Transverse colon (tissue), 4 donors: ENCODE measurements at regions not wholly inside any gene's neighbourhood (a gene's known extent, or its start where the extent isn't known, plus 50 kb on each side); places are given as distances from the start of the nearest gene placed in this dataset.

Source experiments
- DNase-seq: peaks from one replicate; pipeline ENCODE4 v3.0.0-alpha.2; 2019
- H3K27ac ChIP-seq, 4 donors: fragments of 200-600 bp; sonication (generic); 2 replicates each; pipeline ENCODE4 v1.5.1; 2016 to 2018; ENCODE audit warnings: inconsistent platforms in 4 of 4
- H3K27me3 ChIP-seq: fragments of 200-600 bp; sonication (generic); 2 replicates; pipeline ENCODE4 v1.5.1; 2017; ENCODE audit warnings: inconsistent platforms
- H3K36me3 ChIP-seq, 4 donors: fragments of 200-600 bp; sonication (generic); 2 replicates each; pipeline ENCODE4 v1.5.1; 2017 to 2019; ENCODE audit warnings: inconsistent platforms in 4 of 4
- H3K4me1 ChIP-seq, 4 donors: fragments of 200-600 bp; sonication (generic); 2 replicates each; pipeline ENCODE4 v1.5.1; 2017 to 2020; ENCODE audit warnings: inconsistent platforms in 4 of 4
- H3K4me3 ChIP-seq, 4 donors: fragments of 200-600 bp; sonication (generic); 1 replicate in 1 of 4; 2 replicates in 3 of 4; pipeline versions ENCODE4 v1.5.1 to v1.6.1; 2017 to 2019; ENCODE audit warnings: inconsistent platforms in 4 of 4
- H3K9me3 ChIP-seq, 2 donors: fragments of 200-600 bp; sonication (generic); 2 replicates each; pipeline ENCODE4 v1.5.1; 2017 to 2019; ENCODE audit warnings: inconsistent platforms in 2 of 2
- CTCF ChIP-seq, 5 experiments: fragments of 200-600 bp in 3 of 5; fragments of 450-650 bp in 2 of 5; sonication (generic) in 3 of 5; IDR thresholded peaks; 1 replicate in 2 of 5; 2 replicates in 3 of 5; pipeline ENCODE4 v1.5.1; 2016 to 2017; ENCODE audit warnings: antibody characterized with exemption in 5 of 5, inconsistent platforms in 3 of 5, mild to moderate bottlenecking in 2 of 5, moderate library complexity in 1 of 5
- EP300 ChIP-seq: sonication (generic); formaldehyde crosslinking; IDR thresholded peaks from one replicate; pipeline ENCODE4 v1.6.1; 2017; ENCODE audit warnings: antibody characterized with exemption, low read depth
- POLR2A ChIP-seq: fragments of 450-650 bp; IDR thresholded peaks from one replicate; pipeline ENCODE4 v1.6.1; 2016; ENCODE audit warnings: antibody characterized with exemption, mild to moderate bottlenecking, moderate library complexity
- POLR2AphosphoS5 ChIP-seq, 3 donors: sonication (generic); formaldehyde crosslinking; IDR thresholded peaks; one replicate each; pipeline ENCODE4 v1.6.1; 2016; ENCODE audit warnings: antibody characterized with exemption in 3 of 3
- WGBS, 2 donors: methylation state at CpG; one replicate each; pipeline ENCODE4 v1.1.5; 2018; ENCODE audit warnings: low coverage in 1 of 2; 5-methylcytosine and 5-hydroxymethylcytosine counted together
- in situ Hi-C, 4 donors: fragments of 200-750 bp; cut with MboI; loops; one replicate each; pipeline versions ENCODE4 v1.15.0 to v1.15.1; 2017; ENCODE audit warnings: low sequenced_read_pairs in 3 of 4, low pct_ligation_motif_present in 1 of 4, low pct_unique_long_range_greater_than_20kb in 1 of 4
- intact Hi-C: fragments of 100-400 bp; cut with DNase I; formaldehyde crosslinking; loops from one replicate; pipeline ENCODE4 v1.15.1; 2023; ENCODE audit warnings: low total_unique reads
- small RNA-seq, 4 donors: library from RNA; depleted of rRNA; stranded (forward); fragments of <200 nt; gene quantifications; one replicate each; pipeline ENCODE3, GENCODE V24; 2016

- intact Hi-C loops (no loop called here), in situ Hi-C loops (no loop called here)
- no peak for DNase-seq
- no peaks in the 10 kb centered on the region for H3K27me3 ChIP-seq
- WGBS, 2 donors: 57 to 78% methylated on average over 7 to 19 of the region's 19 CpGs
- no peak for TF ChIP-seq CTCF (IDR thresholded peaks at IDR 0.05)
- no peak for TF ChIP-seq POLR2AphosphoS5 (IDR thresholded peaks at IDR 0.05)
- TF ChIP-seq POLR2A: no peak
- TF ChIP-seq EP300: no peak
- H3K27ac ChIP-seq: no peak overlapping the region
- H3K4me3 ChIP-seq: no peak overlapping the region
- no peaks in the 10 kb centered on the region for H3K36me3 ChIP-seq
- H3K4me1 ChIP-seq: no peaks in the 10 kb centered on the region
- H3K9me3 ChIP-seq: no peaks in the 10 kb centered on the region
These were observed 534.0 kb downstream of the PKHD1 start for GRCh38 chr6:51553246-51554015.

- no peak overlapping the region for H3K27ac ChIP-seq
- H3K9me3 ChIP-seq: no peaks in the 10 kb centered on the region
- H3K36me3 ChIP-seq: no peaks in the 10 kb centered on the region
- intact Hi-C loops: no loop called here
- TF ChIP-seq CTCF (IDR thresholded peaks at IDR 0.05) (no peak), POLR2AphosphoS5 (IDR thresholded peaks at IDR 0.05) (no peak), EP300 (no peak)
- no peaks in the 10 kb centered on the region for H3K27me3 ChIP-seq
- in situ Hi-C loops: no loop called here
- H3K4me1 ChIP-seq: no peaks in the 10 kb centered on the region
- no peak overlapping the region for H3K4me3 ChIP-seq
- no peak for DNase-seq
- 80% methylated on average over 3 of the region's 3 CpGs; no CpG with 5 or more reads in 1 of the 2 donors for WGBS, 2 donors
These were observed 533.4 kb downstream of the PKHD1 start for GRCh38 chr6:51554029-51554428.

GRCh38 chr6:51559059-51559458, 528.4 kb downstream of the PKHD1 start:
- no peaks in the 10 kb centered on the region for H3K27me3 ChIP-seq
- no peaks in the 10 kb centered on the region for H3K4me1 ChIP-seq
- no peaks in the 10 kb centered on the region for H3K9me3 ChIP-seq
- H3K36me3 ChIP-seq: no peaks in the 10 kb centered on the region
- intact Hi-C loops (no loop called here), in situ Hi-C loops (no loop called here)
- no peak for TF ChIP-seq POLR2AphosphoS5 (IDR thresholded peaks at IDR 0.05)
- no peak for TF ChIP-seq CTCF (IDR thresholded peaks at IDR 0.05)
- no peak for TF ChIP-seq POLR2A
- TF ChIP-seq EP300: no peak
- H3K27ac ChIP-seq: no peak overlapping the region
- H3K4me3 ChIP-seq: no peak overlapping the region
- 69 to 72% methylated on average over 2 of the region's 2 CpGs for WGBS, 2 donors
- DNase-seq: no peak

GRCh38 chr6:51562198-51562597, 525.2 kb downstream of the PKHD1 start:
- no peaks in the 10 kb centered on the region for H3K27me3 ChIP-seq
- H3K4me1 ChIP-seq: no peaks in the 10 kb centered on the region
- no peak for TF ChIP-seq POLR2A
- no peak for TF ChIP-seq EP300
- TF ChIP-seq CTCF (IDR thresholded peaks at IDR 0.05): no peak
- no peak for TF ChIP-seq POLR2AphosphoS5 (IDR thresholded peaks at IDR 0.05)
- no peaks in the 10 kb centered on the region for H3K36me3 ChIP-seq
- intact Hi-C loops: no loop called here
- WGBS, 2 donors: 54 to 60% methylated on average over 1 of the region's 1 CpG
- no peaks in the 10 kb centered on the region for H3K9me3 ChIP-seq
- no peak for DNase-seq
- H3K4me3 ChIP-seq: no peak overlapping the region
- in situ Hi-C loops: no loop called here
- H3K27ac ChIP-seq: no peak overlapping the region

Small RNA genes lying in the stretch of these regions (small RNA-seq; reads per million reads assigned to genes)
- gene RF00572: 0 to 0.28 (median 0.07) reads per million in 4 donors
